ENCODE measurements at regions not wholly inside any gene's neighbourhood (a gene's known extent, or its start where the extent isn't known, plus 50 kb on each side); places are given as distances from the start of the nearest gene placed in this dataset.

- TF ChIP-seq TAF1 (IDR thresholded peaks at IDR 0.05; ENCODE audit: low read depth) (no peak), NFIC (IDR thresholded peaks at IDR 0.05) (no peak), CREB1 (IDR thresholded peaks at IDR 0.05; ENCODE audit: low read depth) (no peak), CEBPB (IDR thresholded peaks at IDR 0.05) (no peak), REST (IDR thresholded peaks at IDR 0.05; ENCODE audit: low read depth) (no peak), RAD21 (IDR thresholded peaks at IDR 0.05; ENCODE audit: low read depth) (no peak), TEAD4 (IDR thresholded peaks at IDR 0.05) (no peak)
Measured at GRCh38 chr16:64486561-64486960, 635.3 kb downstream of the CDH11 start.

GRCh38 chr16:64481497-64481896 is 640.4 kb downstream of the CDH11 start:
- TF ChIP-seq NFIC (IDR thresholded peaks at IDR 0.05) (no peak), TEAD4 (IDR thresholded peaks at IDR 0.05) (no peak), CEBPB (IDR thresholded peaks at IDR 0.05) (no peak), EP300 (IDR thresholded peaks at IDR 0.05; ENCODE audit: borderline replicate concordance) (no peak), REST (IDR thresholded peaks at IDR 0.05; ENCODE audit: low read depth) (no peak)

GRCh38 chr16:64478252-64478906 is 643.5 kb downstream of the CDH11 start:
- TF ChIP-seq NFIC (IDR thresholded peaks at IDR 0.05) (no peak), TAF1 (IDR thresholded peaks at IDR 0.05; ENCODE audit: low read depth) (no peak), FOXM1 (IDR thresholded peaks at IDR 0.05; ENCODE audit: borderline replicate concordance, low read depth) (no peak), CEBPB (IDR thresholded peaks at IDR 0.05) (no peak), CREB1 (IDR thresholded peaks at IDR 0.05; ENCODE audit: low read depth) (no peak), MAX (IDR thresholded peaks at IDR 0.05) (no peak), REST (IDR thresholded peaks at IDR 0.05; ENCODE audit: low read depth) (no peak), YY1 (IDR thresholded peaks at IDR 0.05; ENCODE audit: low read depth) (no peak), RAD21 (IDR thresholded peaks at IDR 0.05; ENCODE audit: low read depth) (no peak), TCF12 (IDR thresholded peaks at IDR 0.05; ENCODE audit: low read depth) (no peak), TEAD4 (IDR thresholded peaks at IDR 0.05) (no peak), EP300 (IDR thresholded peaks at IDR 0.05; ENCODE audit: borderline replicate concordance) (no peak), ZBTB7A (IDR thresholded peaks at IDR 0.05; ENCODE audit: low read depth) (no peak), USF1 (IDR thresholded peaks at IDR 0.05) (no peak), EGR1 (IDR thresholded peaks at IDR 0.05) (no peak)

GRCh38 chr16:64475627-64476351 is 646.1 kb downstream of the CDH11 start:
- TF ChIP-seq CEBPB (IDR thresholded peaks at IDR 0.05) = no peak
- no peak for TF ChIP-seq ZBTB7A (IDR thresholded peaks at IDR 0.05; ENCODE audit: low read depth)
- TF ChIP-seq REST (IDR thresholded peaks at IDR 0.05; ENCODE audit: low read depth) = no peak
- no peak for TF ChIP-seq TAF1 (IDR thresholded peaks at IDR 0.05; ENCODE audit: low read depth)
- no peak for TF ChIP-seq USF1 (IDR thresholded peaks at IDR 0.05)
- TF ChIP-seq TEAD4 (IDR thresholded peaks at IDR 0.05) = no peak
- TF ChIP-seq RAD21 (IDR thresholded peaks at IDR 0.05; ENCODE audit: low read depth) = no peak
- TF ChIP-seq YY1 (IDR thresholded peaks at IDR 0.05; ENCODE audit: low read depth) = no peak
- no peak for TF ChIP-seq EP300 (IDR thresholded peaks at IDR 0.05; ENCODE audit: borderline replicate concordance)
- no peak for TF ChIP-seq EGR1 (IDR thresholded peaks at IDR 0.05)
- no peak for TF ChIP-seq CREB1 (IDR thresholded peaks at IDR 0.05; ENCODE audit: low read depth)
- no peak for TF ChIP-seq NFIC (IDR thresholded peaks at IDR 0.05)
- no peak for TF ChIP-seq MAX (IDR thresholded peaks at IDR 0.05)
- no peak for TF ChIP-seq TCF12 (IDR thresholded peaks at IDR 0.05; ENCODE audit: low read depth)
- TF ChIP-seq FOXM1 (IDR thresholded peaks at IDR 0.05; ENCODE audit: borderline replicate concordance, low read depth) = no peak
